NCI-H1417 (cell line): ENCODE measurements at regions not wholly inside any gene's neighbourhood (a gene's known extent, or its start where the extent isn't known, plus 50 kb on each side); places are given as distances from the start of the nearest gene placed in this dataset.
"Not testable (repeated sequence)": the region's sequence is repeated elsewhere in the genome, so short reads cannot be mapped to it uniquely, and the experiment has no call there.

Experiments used
- DNase-seq, 3 experiments: peaks; one replicate each; lab custom pipeline; 2025; lab: John Stamatoyannopoulos, UW

DNA sequence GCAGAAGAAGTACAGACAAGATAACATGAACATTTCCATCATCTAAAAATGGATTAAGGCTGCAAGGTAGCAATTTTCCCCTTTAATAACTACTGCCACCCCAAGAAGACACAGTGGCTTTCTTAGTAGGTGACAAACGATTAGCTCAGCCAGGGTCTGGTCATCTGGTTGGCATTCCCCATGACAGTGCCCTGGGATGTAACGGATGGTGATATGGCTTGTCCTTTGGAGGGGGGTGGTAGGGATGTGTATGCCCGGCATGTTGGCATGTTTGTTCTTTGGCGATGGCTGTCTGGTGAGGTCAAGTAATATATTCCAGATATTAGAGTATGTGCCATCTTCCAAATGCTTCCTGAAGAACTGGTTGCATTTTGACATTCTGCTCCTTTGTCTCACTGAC is 135.6 kb upstream of the ZNF536 start:
- DNase-seq = no peak

DNA sequence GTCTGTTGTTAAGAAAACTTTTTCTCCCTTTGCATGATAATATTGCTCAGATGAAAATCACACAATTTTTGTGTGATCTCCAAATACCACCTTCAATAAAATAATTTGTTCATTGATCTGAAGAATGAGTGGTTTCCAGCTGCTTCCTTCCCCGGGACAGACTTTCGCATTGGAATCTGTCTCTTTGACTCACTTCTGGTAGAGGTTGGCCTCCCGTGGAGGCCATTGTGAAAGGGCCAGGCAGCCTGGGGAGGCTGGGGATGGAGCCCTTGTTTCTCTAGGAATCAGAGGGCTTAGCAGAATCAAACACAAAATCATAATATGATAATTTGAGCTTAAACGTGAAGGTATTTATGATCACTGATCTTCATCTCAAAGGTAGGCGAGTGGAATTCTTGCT is 135.0 kb upstream of the ZNF536 start:
- no peak for DNase-seq

DNA sequence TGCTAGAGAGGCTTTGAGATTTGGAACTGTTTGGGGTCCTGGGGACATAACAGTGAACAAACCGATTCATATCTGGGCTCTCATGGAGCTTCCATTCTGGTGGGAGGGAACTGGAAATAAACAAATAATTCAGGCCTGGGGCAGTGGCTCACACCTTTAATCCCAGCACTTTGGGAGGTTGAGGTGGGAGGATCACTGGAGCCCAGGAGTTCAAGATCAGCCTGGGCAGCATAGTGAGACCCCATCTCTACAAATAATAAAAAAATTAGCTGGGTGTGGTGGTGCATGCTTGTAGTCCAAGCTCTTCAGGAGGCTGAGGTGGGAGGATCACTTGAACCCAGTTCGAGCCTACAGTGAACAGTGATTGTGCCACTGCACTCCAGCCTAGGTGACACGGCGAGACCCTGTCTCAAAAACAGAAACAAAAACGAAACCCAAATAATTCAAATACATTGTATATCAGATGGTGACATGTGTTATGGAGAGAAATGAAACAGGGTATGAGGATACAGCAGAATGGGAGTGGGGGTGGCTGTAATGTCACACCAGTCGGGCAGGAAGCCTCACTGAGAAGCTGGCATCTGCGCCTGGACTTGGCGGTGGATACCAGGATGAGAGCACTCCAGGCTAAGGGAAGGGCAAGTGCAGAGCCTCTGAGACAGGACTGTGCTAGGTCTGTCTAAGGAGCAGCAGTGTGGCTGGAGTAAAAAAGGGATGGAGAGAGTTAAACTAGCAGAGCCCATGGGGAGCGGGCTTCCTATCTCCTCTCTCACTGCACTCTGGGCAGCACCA is 131.1 kb upstream of the ZNF536 start:
- no peak for DNase-seq

DNA sequence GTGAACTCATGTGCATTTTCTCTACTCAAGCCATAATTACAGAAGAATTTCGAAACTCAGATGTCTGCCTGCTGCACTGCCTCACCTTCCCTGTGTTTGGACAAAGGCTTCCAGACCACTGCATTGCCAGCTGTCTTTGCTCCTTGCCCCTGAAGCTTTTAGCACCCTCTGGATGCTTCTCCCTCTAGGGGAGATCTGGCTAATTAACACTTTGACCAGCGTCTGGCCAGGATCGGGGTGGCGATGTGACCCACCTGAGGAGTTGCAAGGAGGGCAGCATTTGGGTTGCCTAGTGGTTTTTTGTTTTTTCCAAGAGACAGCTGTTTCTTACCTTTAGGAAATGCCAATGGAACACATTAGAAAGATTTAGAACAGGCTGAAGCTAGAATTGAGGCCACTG is 127.7 kb upstream of the ZNF536 start:
- no peak for DNase-seq

DNA sequence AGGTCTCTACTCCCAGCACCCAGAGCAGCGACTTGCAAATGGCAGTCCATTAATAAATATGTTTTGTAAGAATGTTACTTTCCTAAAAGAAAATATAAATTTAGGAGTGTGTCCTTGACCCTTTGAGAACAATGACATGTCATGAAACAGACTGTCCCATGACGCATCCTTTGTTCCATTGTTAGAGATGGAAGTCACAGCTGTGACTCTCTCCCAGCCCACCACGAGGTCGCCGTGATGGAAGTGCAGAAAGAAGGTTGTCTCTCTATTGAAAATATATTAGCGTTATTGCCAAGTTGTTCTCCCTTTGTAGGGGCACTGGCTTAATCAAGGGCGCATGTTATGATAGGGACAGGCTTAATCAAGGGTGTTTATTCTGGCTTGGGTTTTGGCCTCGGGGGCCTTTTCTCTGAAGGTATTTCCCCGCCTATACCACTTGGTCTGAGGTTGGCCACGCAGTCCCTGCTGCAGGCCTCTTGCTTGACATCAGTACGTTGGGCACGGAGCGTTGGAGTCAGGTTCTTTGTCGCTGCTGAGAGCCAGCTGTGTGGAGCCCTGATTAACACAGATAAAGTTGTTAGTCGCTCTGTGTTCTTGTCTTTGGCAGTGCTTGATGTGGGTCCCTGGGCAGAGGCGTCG is 126.7 kb upstream of the ZNF536 start:
- no peak for DNase-seq

DNA sequence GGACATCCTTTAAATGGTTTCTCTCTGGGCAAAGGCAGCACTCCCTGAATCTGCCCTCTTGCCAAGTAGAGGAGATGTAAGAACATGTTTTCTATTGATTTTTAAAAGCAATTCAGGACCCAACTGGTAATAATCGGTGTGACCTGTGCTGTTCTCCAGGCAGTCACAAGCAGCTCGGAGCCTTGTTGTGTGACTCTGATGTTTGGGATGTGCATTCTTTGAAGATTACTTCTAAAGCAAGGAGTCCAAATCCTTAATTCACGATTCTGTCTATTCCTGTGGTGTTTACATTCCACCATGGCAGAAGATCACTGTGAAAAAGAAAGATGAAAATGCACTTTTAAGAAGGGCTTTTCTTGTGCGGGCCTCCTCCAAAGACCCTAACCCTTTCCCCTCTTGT is 122.3 kb upstream of the ZNF536 start:
- no peak for DNase-seq

DNA sequence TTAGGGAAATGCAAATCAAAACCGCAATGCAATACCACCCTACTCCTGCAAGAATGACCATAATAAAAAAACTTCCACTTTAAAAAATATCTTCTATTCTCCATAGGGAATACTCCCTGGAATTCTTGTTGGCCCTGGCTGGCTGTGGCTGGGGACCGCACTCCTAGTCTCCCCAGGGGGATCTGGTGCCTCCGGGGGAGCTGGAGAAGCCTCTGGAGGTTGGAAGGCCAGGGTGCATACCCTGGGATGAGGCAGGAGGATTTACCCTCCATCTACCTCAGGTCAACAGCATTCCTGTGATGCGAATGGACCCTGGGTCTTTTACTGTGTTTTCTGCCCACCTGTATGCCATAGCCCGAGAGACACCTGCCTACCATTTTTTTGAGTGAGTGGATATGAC is 120.0 kb upstream of the ZNF536 start:
- no peak for DNase-seq

DNA sequence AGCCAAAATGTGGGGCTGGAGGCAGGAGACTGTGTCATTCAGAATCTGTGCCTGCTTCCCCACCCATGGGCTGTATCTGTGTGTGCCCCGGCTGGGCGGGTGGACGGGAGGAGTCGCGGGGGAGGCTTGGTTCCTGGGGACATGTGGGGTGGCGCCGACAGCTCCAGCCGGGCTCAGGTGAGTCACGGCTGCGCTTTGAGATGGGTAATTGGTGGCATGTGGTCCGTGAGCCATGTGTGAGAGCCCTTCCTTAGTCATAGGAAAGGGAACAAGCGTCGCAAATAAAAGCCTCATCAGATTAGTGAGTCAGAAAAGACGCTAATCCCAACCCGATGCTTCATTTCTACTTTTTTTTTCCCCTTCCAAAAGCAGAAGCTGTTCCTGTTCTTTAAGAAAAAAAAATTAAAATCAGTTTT is 118.6 kb upstream of the ZNF536 start:
- DNase-seq = no peak

DNA sequence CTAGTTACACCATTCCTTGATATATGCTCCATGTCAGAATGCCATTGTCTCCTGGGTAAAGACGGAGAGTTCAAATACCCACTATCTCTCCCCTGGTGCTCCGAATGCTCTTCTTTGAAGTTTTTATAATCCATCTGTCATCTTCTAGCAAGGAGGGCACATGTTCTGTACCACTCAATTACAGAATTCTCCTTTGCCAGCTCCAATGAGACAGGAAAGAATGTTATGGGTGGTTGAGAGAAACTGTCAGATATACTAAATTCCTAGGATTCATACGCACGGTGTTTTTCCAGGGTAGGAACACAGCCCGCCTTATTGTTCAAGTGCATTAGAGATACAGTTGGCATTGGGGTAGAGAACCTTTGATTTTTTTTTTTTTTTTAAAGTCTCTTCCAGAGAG is 118.0 kb upstream of the ZNF536 start:
- no peak for DNase-seq

DNA sequence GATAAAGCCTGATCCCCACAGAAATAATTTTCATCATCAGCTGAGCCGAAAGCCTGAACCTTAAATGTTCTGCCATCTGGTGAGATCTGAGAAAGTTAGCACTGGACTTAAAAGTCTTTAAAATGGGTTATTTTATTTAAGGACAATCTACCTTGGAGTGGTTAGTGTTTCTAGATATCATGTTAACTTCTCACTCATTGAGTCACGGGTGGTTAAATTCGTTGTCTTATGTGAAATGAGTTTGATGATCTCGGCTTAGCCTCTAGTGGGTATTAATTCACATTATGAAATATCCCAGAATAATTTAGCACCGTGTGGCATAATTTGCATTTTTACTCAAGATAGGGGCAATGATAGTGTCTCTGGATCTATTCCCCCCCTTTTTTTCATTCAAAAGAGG is 117.4 kb upstream of the ZNF536 start:
- DNase-seq = no peak

DNA sequence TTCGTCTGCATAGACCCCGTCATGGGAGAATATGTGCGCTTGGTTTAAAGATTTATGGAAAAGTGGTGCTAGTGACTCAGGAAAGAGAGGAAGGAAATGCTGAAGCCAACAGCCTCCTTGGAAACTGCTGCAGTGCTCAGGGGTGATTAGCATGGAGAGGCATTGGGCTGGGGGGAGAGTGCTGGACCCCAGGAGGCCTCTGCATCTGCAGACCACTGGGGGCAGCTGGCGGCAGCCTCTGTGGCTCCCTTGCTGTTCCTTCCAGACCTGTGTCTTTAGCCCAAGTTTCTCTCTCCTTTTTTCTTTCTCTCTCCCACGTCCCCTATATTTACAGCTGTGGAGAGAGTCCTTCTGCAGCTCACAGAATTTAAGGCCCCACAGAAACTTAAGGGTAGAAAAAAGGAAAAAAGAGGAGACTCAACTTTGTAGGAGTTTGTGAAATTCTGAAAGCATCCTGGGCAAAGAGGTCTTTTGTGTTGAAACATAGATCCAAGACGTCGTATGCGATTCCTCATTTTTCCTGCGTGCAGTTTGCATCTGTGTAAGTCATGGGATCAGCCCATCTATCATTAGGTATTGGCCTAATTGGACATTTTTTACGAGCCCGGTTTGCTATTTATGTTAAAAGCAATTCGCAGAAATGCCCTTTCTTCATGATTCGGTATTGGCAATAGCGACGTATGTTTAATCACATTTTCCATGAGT is 116.2 kb upstream of the ZNF536 start:
- DNase-seq = no peak

DNA sequence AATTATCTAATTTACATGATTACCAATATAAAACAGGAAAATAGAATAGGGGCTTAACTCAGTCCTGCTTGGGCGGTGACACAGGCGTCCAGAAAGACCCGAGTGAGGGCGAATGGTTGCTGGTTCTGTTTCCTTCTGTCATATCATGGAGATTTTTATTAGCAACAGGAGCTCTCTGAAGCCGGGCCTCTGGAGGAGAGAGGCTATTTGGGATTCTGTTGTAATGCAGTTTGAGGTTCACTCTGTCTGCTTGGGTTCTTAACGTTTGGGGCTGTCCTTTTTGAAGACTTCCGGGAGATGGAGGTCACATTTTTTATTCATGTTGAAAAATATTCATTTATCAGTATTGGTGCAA is 115.7 kb upstream of the ZNF536 start:
- DNase-seq = no peak

DNA sequence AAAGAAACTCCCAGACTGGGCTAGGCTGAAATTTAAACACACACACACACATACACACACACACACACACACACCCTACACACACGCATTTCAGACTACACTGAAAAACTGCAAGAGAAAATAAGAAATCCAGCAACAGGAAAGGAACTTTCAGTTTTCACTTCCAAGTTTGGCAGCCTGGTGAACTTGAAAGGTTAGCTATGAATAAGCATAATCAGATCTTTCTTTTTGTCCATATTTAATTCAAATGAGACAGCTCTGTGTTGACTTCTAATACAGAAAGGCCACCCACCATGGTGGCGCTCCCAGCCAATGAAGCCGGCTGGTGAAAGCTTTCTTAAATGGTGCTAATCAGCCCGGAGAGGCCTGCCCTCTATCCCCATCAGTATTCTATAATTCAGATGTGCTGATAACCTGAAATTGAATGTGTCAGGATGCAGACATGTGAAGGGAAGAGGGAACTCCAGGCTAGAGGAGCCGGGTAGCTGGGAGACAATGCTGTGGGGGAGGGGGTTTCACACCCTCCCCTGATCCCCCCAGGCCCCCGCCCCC is 108.3 kb upstream of the ZNF536 start:
- DNase-seq = no peak

DNA sequence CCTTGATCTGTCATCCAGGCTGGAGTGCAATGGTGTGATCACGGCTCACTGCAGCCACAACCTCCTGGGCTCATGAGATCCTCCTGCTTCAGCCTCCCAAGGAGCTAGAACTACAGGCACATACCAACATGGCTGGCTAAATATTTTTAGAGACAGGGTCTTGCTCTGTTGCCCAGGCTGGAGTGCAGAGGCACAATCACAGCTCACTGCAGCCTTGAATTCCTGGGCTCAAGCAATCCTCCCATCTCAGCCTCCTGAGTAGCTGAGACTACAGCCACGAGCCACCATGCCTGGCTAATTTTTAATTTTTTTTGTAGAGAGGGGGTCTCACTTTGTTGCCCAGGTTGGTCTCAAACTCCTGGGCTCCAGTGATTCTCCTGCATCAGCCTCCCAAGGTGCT is 106.3 kb upstream of the ZNF536 start:
- DNase-seq = not testable (repeated sequence)

DNA sequence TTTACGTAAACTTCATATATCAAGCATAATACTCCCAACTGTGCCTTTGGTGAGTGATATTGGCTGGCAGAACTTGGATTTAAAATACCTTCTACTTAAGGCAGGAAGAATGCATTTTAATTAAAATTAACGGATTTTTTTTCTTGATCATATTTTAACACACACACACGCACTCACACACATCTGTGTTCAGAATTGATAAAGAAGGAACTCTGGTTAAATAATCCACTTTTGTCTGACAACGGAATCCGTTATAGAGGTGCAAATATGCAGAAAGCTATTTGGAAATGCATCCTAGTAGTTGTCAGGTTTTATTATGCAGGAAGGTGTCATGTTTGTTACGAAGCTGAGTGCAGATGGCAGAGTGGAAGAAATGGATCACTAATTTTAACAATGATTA is 105.5 kb upstream of the ZNF536 start:
- DNase-seq = no peak

DNA sequence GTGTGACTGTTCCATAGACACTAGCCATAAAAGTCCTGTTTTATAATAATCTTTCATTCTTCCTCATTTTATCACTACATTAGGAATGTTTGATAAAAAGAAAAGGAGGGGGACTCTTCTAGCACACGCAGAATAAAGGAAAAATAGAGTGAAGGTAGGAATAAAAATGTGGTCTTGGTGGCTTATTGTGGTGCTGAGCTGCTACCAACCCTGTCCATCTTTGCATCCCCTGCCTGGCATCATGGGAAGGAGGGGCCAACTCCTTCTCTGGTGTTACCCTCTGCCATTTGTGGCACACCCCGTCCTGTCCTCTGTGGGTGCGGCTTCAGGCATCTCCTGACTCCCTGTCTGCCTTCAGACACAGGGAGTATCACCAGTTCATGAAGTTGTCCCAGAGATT is 104.9 kb upstream of the ZNF536 start:
- no peak for DNase-seq

DNA sequence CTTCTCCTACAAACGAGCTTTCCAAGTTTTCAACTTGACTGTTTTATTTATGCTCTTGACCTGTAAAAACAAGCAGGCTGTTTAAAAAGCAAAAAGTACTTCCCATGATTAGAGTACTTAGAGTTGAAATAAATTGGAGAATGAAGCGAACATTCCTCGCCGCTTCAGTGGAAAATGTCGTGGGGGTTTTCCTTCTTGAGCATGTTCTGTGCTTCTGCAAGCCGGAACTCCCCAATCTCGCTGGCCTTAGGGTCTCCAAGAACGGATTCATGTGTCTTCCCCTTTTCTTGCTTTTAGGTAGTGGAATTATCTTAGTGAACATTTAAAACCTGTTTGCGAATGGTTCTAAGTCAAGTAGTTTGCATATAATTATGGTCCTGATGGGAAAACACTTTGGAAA is 103.6 kb upstream of the ZNF536 start:
- DNase-seq = no peak

DNA sequence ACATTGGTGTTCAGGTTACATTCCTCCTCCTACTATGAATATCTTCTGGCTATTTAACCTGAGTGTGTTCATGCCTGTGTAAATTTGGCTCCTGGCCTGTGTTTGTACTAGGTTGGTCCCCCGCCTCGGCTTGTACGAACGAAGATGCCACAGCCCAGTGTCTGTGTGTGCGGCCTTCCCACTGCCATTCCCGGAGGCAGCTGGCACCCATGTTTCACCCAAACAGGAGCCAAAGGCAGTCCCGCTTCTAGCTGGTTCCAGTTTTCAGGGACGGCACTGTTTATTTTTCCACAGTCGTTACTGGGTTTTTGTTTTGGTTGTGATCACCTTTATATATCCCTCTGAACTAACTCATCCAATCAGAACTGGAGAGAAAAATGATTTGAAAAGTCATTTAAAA is 102.5 kb upstream of the ZNF536 start:
- no peak for DNase-seq

DNA sequence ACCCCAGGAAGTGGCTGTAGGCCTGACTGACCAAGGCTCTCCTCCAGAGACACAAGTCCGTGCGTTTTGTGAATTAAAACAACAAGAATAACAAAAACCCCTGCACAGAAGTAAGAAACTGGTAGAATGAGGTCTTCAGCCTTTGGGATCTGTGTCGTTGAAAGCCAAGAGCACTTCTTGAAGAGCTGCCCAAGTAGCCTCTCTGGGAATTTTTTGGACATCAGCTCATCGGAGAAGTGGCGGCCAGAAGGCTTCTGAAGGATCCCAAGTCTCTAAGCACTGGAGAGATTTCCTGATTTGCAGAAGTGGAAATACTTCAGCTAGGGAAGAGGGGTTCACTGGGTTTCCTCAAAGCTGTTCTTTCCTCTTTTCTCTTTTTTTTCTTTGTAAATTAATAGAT is 100.4 kb upstream of the ZNF536 start:
- DNase-seq = no peak

DNA sequence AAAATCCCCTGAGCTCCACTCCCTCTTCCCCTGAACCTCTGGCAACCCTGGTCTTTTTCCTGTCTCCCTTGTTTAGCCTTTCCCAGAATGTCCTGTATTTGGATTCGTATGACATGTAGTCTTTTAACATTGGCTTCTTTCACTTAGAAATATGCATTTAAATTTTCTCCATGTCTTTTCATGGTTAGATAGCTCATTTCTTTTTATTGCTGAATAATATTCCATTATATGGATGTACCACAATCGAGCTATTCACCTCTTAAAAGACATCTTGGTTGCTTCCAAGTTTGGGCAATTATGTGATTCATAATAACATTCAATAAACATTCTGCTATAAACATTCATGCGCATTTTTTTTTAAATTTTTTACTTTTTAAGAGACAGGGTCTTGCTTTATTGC is 99.6 kb upstream of the ZNF536 start:
- DNase-seq = no peak

DNA sequence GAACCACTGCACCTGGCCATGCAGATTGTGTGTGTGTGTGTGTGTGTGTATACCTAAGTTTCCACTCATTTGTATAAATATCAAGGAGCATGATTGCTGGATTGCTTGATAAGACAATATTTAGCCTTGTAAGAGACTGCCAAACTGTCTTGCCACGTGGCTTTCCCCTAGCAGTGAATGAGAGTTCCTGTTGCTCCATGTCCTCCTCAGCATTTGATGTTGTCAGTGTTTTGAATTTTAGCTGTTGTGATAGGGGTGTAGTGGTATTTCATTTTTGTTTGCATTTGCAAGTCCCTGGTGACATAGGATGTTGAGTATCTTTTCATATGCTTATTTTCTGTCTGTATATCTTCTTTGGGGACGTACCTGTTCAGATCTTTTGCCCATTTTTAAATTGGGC is 99.0 kb upstream of the ZNF536 start:
- DNase-seq = no peak

DNA sequence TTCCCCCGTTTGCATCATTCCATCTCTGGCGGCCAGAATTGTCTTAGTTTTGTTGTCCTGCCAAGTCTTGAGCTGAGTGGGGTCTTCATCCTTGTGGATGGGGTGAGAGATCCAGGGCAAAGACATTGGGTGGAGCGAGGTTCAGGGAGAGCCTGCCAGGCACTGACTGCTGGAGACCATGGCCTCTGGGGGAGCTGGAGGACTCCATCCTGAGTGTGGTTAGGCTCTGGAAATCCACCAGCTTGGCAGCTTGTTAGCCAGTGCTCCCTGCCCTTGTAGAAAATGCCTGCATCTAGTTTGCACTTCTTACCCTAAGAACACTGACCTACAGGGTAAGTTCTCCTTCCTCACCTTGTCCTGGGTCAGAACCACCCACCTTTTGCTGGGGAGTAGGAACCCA is 97.2 kb upstream of the ZNF536 start:
- no peak for DNase-seq
